ENCODE measurements at regions not wholly inside any gene's neighbourhood (a gene's known extent, or its start where the extent isn't known, plus 50 kb on each side); places are given as distances from the start of the nearest gene placed in this dataset.

DNA sequence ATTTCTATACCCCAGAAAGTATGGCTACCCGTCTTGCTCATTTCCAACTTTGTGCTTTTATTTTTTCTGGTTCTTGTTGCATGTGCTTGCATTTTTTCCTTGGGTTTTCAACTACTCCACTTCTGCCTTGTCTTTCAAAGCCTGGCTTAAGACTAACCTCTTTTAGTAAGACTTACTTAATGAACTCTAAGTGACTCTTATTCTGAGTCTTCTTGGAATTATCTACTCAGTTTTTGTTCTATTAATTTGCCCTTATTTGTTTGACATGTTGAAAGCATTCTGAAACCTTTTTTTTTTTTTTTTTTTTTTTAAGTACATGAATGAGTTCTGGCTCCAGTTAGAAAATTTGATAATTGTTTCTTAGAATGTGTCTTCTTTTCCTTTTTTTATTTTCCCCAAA is 74.8 kb downstream of the SLIT2 start:
- CTCF ChIA-PET, result no interaction called here
- POLR2A ChIA-PET, result no interaction called here
- Mint-ChIP-seq H3K4me1 (ENCODE audit: low read depth) (no peaks in the 10 kb centered on the region), H3K27ac (no peak overlapping the region), H3K4me3 (no peak overlapping the region), H3K36me3 (ENCODE audit: low read depth) (no peaks in the 10 kb centered on the region), H3K9me3 (no peaks in the 10 kb centered on the region), H3K27me3 (no peaks in the 10 kb centered on the region)
- TF ChIP-seq, protein P1, sequence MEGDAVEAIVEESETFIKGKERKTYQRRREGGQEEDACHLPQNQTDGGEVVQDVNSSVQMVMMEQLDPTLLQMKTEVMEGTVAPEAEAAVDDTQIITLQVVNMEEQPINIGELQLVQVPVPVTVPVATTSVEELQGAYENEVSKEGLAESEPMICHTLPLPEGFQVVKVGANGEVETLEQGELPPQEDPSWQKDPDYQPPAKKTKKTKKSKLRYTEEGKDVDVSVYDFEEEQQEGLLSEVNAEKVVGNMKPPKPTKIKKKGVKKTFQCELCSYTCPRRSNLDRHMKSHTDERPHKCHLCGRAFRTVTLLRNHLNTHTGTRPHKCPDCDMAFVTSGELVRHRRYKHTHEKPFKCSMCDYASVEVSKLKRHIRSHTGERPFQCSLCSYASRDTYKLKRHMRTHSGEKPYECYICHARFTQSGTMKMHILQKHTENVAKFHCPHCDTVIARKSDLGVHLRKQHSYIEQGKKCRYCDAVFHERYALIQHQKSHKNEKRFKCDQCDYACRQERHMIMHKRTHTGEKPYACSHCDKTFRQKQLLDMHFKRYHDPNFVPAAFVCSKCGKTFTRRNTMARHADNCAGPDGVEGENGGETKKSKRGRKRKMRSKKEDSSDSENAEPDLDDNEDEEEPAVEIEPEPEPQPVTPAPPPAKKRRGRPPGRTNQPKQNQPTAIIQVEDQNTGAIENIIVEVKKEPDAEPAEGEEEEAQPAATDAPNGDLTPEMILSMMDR (IDR thresholded peaks at IDR 0.05), result no peak
- no peak for DNase-seq
- no peak for ATAC-seq
- intact Hi-C loops (cut with micrococcal nuclease), result no loop called here

DNA sequence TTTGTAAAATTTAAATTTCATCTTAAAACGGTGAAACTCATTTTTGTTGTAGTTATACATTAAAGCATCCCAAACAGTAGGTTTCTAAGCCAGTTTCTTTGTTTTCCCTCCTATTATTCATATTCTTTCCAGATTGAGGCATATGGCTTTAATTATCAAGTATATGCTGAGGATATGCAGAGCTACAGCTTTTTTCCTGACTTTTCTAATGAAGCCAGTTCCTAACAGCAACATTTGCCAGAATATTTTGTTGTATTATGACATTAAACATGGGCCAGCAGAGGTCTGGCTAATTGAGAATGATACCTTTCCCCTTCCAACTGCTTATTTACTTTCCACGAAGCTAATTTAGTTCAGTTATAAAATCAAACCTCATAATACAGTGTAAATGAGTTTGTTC is 75.3 kb downstream of the SLIT2 start:
- no peak for DNase-seq
- H3K4me1 Mint-ChIP-seq (ENCODE audit: low read depth), result no peaks in the 10 kb centered on the region
- TF ChIP-seq, protein P1 (IDR thresholded peaks at IDR 0.05), result no peak
- ChIA-PET POLR2A (interaction anchor here (0.5 kb wide), 1 partner anchor 32 kb away, joined by 3 read pairs; no protein-coding TSS in a partner anchor), CTCF (no interaction called here)
- no peaks in the 10 kb centered on the region for H3K27me3 Mint-ChIP-seq
- no peak overlapping the region for H3K4me3 Mint-ChIP-seq
- intact Hi-C loops (cut with micrococcal nuclease), result no loop called here
- no peaks in the 10 kb centered on the region for H3K9me3 Mint-ChIP-seq
- no peak for ATAC-seq
- no peak overlapping the region for H3K27ac Mint-ChIP-seq
- no peaks in the 10 kb centered on the region for H3K36me3 Mint-ChIP-seq (ENCODE audit: low read depth)

DNA sequence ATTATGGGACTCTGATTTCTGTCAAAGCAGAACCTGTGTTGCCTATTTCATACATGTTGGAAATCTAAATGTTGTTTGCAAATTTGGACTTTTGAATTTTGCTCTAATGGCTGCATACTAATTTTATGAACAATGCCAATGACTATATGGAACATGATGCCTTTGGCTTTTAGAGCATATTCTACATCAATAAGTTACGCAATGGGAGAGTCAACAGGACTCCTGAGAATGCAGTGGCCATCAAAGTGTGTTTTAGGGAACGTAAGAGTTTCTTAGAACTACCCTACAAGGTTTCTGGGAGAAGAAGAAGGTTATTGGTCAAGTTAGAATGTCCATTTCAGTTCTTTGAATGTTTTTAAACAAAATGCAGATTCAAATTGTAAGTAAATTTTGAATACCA is 76.1 kb downstream of the SLIT2 start:
- Mint-ChIP-seq H3K27me3 (no peaks in the 10 kb centered on the region), H3K4me3 (no peak overlapping the region), H3K27ac (no peak overlapping the region), H3K4me1 (ENCODE audit: low read depth) (no peaks in the 10 kb centered on the region), H3K36me3 (ENCODE audit: low read depth) (no peaks in the 10 kb centered on the region), H3K9me3 (no peaks in the 10 kb centered on the region)
- ChIA-PET CTCF (no interaction called here), POLR2A (no interaction called here)
- TF ChIP-seq, protein P1 (IDR thresholded peaks at IDR 0.05), result no peak
- ATAC-seq, result no peak
- intact Hi-C loops (cut with micrococcal nuclease), result no loop called here
- DNase-seq, result no peak

DNA sequence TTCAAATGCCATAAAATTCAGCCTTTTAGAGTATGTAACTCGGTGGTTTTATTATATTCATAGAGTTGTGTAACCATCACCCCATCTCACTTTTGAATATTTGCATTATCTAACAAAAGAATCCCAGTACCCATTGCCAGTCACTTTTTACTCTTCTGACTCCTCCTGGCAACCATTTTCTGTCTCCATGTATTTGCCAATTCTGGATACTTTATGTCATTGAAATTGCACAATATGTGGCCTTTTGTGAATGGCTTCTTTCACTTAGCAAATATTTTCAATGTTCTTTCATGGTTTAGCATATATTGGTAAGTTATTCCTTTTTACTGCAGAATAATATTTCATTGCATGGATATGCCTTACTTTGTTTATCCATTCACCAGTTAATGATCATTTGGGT is 79.9 kb downstream of the SLIT2 start:
- H3K36me3 Mint-ChIP-seq (ENCODE audit: low read depth), result no peaks in the 10 kb centered on the region
- intact Hi-C loops (cut with micrococcal nuclease), result no loop called here

DNA sequence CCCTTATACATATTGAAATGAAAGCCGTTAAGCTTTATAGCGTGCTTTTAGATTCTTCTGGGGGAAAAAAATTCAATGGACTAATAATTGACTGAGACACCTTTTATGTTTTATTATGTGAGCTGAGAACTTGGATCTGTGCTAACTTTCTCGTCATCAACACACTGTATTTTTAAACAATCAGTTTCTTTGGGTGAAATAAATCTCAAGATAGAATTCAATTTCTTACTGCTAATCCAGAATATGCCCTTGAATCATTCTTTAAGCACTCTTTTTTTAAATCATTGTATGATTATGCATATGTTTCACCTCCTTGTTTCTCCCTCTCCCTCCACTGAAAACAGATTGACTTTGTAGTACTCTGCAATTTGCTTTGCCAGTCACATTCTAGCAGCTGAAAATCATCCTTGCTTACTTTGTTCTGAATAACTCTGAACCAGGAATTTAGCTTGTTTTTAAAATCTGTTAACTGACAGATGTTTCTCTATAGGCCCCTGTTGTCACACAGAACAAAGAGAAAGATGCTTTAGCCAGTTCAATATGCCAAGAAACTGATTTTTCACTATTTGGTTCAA is 81.5 kb downstream of the SLIT2 start:
- no peak for DNase-seq
- H3K27me3 Mint-ChIP-seq, result no peaks in the 10 kb centered on the region
- ChIA-PET CTCF (no interaction called here), POLR2A (no interaction called here)
- TF ChIP-seq, protein P1 (IDR thresholded peaks at IDR 0.05), result no peak
- no peak overlapping the region for H3K27ac Mint-ChIP-seq
- no peak overlapping the region for H3K4me3 Mint-ChIP-seq
- no peaks in the 10 kb centered on the region for H3K4me1 Mint-ChIP-seq (ENCODE audit: low read depth)
- H3K36me3 Mint-ChIP-seq (ENCODE audit: low read depth), result peaks cover 2% of the 10 kb centered on the region
- intact Hi-C loops (cut with micrococcal nuclease), result no loop called here
- H3K9me3 Mint-ChIP-seq, result no peaks in the 10 kb centered on the region
- no peak for ATAC-seq

More for the DNA sequence above, 79.9 kb downstream of the SLIT2 start:
- no peaks in the 10 kb centered on the region for H3K27me3 Mint-ChIP-seq
- no peak overlapping the region for H3K4me3 Mint-ChIP-seq
- no peaks in the 10 kb centered on the region for H3K4me1 Mint-ChIP-seq (ENCODE audit: low read depth)
- POLR2A ChIA-PET, result no interaction called here
- no peaks in the 10 kb centered on the region for H3K9me3 Mint-ChIP-seq
- no peak overlapping the region for H3K27ac Mint-ChIP-seq
- TF ChIP-seq, protein P1 (IDR thresholded peaks at IDR 0.05), result no peak
- CTCF ChIA-PET, result no interaction called here
- DNase-seq (no peak), ATAC-seq (no peak)
